Tibial nerve (tissue), 4 donors: ENCODE measurements at regions not wholly inside any gene's neighbourhood (a gene's known extent, or its start where the extent isn't known, plus 50 kb on each side); places are given as distances from the start of the nearest gene placed in this dataset.

Experiments
- CTCF ChIP-seq, 5 experiments: fragments of 200-600 bp in 3 of 5; fragments of 450-650 bp in 2 of 5; sonication (generic) in 3 of 5; IDR thresholded peaks; one replicate each; pipeline ENCODE4 v1.5.1; 2016 to 2019; ENCODE audit warnings: antibody characterized with exemption in 5 of 5, mild to moderate bottlenecking in 3 of 5, moderate library complexity in 2 of 5
- EP300 ChIP-seq, 2 donors: sonication (generic); formaldehyde crosslinking; IDR thresholded peaks; one replicate each; pipeline ENCODE4 v1.6.1; 2017; ENCODE audit warnings: antibody characterized with exemption in 2 of 2, mild to moderate bottlenecking in 1 of 2
- POLR2A ChIP-seq, 2 donors: fragments of 450-650 bp; IDR thresholded peaks; one replicate each; pipeline ENCODE4 v1.6.1; 2017; ENCODE audit warnings: antibody characterized with exemption in 2 of 2, mild to moderate bottlenecking in 2 of 2, moderate library complexity in 2 of 2

GRCh38 chr5:68475476-68475983, 260.0 kb downstream of the PIK3R1 start:
- TF ChIP-seq EP300 (IDR thresholded peaks at IDR 0.05) (no peak), CTCF (IDR thresholded peaks at IDR 0.05) (no peak), POLR2A (IDR thresholded peaks at IDR 0.05) (no peak)
